ENCODE measurements at regions not wholly inside any gene's neighbourhood (a gene's known extent, or its start where the extent isn't known, plus 50 kb on each side); places are given as distances from the start of the nearest gene placed in this dataset.

DNA sequence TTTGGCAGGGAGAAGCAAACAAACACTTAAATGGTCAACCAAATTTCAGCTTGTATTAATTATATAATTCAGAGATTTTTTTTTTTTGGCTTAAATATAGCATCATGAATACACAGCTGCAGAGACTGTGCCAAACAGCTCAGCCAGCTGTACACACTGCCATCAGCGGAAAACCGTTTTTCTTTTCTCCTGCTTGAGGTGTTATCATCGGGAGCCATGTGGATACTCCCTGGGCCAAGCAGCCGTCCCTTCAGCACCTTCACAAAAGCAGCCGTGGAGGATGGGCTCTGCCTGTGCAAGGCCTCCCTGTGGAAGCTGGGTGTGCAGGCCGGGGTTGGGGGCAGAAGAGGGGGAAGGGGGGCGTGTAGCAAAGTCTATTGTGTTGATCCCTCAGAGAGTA, 85.0 kb downstream of the NUF2 start:
- no peak for DNase-seq

GRCh38 chr1:163408262-163408661, 86.5 kb downstream of the NUF2 start:
- no peak for DNase-seq

- peak; percentile 33 for DNase-seq
These were observed 88.6 kb downstream of the NUF2 start for GRCh38 chr1:163410073-163410999.

- DNase-seq, result no peak
These were observed 90.5 kb downstream of the NUF2 start for GRCh38 chr1:163412221-163412620.

DNA sequence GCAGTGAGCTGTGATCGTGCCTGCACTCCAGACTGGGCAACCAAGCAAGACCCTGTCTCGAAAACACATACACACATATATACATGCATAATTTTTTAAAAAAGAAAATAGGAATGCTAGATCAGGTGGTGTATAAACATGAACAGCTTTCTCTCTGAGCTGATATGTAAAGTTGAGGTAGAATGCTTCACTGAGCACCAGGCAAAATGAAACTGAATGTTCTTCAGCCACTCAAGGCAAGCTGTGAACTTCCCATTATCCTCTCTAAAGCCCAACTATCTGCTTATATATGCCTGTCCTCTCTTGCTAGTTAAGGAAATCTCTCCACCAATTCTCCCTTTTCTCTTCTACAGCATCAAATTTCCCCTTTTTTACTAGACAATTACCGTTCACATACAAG, 93.0 kb downstream of the NUF2 start:
- no peak for DNase-seq

- no peak for DNase-seq
These were observed 99.9 kb downstream of the NUF2 start for GRCh38 chr1:163421701-163422100.

- no peak for DNase-seq
These were observed 101.1 kb downstream of the NUF2 start for GRCh38 chr1:163422738-163423404.

DNA sequence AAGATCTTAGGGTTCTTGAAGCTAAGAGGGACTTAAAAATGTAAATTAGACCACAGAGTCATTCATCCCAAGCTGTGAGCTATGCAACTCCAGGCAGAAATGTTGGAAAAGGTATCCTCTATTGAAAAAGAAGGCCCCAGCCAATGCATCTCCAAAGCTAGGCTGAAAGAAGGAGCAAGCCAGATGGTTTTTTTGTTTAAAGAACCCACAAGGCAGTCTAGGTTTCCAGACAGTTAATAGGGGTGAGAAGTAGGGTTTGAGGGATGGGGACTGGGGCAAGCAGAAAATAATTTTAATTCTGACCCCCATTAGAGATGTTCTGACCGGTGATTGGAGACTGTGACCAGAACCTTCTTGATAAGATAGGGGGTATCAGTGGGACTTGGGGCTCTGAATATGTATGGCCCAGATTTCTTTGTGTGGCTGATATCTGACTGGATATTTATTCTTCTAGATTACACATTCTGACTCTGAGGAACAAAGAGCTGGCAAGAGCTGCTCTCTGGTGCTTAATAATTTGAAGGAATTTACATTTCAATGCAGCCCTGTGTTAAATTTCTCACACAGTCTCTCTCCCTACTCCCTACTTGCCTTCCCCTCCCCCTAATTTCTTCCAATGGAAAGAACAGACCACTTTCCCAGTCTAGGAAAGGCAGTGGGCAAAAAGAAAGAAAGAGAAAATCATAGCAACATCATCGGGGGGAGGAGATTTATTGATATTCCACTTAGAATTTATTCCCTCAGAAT, 104.9 kb downstream of the NUF2 start:
- DNase-seq, result no peak

DNA sequence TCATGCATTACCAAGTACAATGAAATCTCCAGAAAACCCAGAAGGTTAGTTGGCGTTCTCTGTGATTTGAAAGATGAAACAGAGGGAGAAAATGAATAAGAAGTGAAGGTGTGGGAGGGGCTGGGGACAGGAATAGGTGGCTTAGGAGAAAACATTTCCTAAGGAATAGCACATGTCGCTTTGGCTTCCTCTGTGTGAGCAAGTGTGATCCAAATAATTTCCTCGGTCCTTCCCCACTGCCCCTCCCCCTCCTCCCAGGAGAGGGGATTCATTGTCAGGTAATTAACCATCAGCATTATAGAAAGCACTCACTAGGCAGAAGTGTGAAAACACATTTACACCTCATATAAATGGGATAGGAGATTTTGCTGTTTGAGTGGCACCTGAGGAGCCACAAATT, 105.5 kb downstream of the NUF2 start:
- DNase-seq, result no peak

DNA sequence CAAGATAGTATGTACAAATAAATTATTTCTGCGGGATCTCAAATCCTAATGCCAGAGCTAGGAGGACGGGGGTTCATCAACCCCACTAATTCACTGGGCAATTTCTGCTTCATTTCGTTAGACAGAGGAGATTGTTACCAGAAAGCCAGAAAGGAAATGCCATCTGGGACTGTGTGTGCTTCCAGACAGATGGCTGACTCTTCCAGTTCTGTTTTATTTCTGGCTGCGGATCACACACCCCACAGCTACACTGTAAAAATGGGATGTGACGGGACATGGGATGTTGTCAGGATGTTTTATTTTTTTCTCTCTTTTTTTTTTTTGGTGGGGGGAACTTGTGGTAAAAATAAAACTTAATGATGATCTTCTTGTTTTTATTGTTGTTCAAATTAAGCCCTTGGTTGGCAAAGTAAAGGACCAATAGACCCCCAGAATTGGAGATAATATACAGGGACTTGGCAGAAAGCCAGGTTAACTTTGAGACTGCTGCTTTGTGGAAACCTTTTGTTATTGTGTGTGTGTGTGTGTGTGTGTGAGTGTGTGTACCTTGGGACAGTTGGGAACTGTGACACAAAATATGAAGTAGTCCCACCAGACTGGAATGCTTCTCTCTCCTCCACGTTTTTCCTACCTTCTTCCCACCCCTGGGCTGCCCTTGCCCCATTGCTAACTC, 114.5 kb downstream of the NUF2 start:
- no peak for DNase-seq

GRCh38 chr1:163439471-163439870, 117.7 kb downstream of the NUF2 start:
- no peak for DNase-seq

- DNase-seq, result no peak
These were observed 118.3 kb downstream of the NUF2 start for GRCh38 chr1:163440090-163440489.

DNA sequence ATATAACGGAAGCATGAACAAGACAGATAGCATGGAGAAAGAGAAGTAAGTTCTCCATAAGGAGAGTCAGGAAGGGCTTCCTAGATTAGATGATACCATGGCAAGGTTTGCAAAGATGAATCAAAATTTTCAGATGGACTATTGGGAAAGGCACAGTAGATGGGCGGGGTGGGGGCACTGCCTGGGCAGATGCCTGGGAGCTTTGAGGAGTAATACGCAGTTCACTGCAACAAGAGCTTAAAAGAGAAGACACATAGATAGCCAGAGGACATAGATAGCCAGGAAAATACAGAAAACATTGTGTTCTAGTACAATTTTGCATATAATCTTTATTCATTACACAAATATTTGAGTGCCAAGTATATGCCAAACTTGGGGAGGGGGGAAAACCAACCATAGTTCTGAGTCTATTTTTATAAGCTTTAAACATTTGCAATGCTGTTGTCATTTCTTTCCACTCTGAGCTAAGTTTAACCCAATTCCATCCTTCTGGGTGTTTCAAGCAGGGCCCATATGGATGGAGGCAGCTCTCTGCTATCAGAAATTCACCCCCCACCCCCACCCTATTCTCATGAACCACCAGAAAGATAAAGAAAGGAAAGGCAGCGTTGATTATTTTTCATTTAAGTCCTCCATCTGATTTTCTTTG, 120.6 kb downstream of the NUF2 start:
- DNase-seq, result no peak

- no peak for DNase-seq
These were observed 121.1 kb downstream of the NUF2 start for GRCh38 chr1:163442895-163443294.

GRCh38 chr1:163443863-163444262, 122.1 kb downstream of the NUF2 start:
- DNase-seq, result no peak

DNA sequence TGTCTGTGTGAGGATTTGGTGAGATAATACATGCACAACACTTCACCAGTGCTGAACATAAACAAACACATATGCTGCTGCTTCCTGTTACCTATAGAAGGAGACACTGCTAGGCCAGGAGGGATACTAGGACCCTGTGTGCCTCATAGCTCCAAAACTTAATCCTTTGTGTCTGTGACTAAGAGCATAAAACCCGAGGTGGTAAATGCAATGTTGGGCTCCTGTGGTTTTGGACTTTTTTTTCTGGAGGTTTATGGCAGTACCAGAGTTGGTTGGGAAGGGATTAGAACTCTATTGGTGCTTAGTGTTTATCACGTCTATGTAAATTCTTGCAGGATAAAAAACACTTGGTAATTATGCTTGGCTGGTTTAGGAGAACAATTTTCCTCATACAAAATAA, 122.9 kb downstream of the NUF2 start:
- no peak for DNase-seq

DNA sequence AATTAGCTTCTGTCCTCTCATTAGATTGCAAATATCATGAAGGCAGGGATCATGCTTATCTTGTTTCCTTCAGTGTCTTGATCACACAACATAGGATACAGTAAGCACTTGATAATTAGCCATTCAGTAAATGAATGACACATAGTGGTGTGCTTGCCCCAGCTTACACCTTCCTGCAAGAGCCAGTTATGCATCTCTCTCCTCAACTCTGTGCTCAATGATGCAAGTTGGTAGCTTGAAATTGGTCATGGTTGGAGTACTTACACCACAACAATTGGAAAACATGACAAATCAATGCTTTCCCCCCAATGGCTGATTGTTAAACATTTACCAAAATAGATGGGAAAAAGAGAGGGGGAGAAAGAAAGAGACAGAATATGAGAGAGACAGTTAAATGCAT, 129.2 kb downstream of the NUF2 start:
- DNase-seq, result no peak

DNA sequence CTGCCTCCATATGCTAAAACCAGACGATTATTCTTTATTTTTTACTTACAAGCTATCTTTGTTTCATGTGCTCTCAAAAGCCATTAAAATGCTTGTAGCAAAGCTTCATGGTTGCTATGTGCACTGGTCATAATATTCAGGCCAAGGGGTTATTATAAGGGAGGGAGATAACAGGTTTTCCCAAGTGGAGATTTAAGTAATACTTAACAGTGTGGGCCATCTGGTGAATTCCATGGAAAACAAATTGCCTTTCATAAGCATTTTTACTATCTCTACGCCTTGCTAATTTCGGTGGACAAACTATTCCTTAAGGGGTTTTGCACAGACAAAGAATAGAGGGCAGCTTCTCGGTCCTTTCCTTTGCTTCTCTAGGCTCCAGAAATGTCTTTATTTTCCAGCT, 137.8 kb downstream of the NUF2 start:
- DNase-seq, result no peak

- no peak for DNase-seq
These were observed 145.5 kb downstream of the NUF2 start for GRCh38 chr1:163467289-163467688.

DNA sequence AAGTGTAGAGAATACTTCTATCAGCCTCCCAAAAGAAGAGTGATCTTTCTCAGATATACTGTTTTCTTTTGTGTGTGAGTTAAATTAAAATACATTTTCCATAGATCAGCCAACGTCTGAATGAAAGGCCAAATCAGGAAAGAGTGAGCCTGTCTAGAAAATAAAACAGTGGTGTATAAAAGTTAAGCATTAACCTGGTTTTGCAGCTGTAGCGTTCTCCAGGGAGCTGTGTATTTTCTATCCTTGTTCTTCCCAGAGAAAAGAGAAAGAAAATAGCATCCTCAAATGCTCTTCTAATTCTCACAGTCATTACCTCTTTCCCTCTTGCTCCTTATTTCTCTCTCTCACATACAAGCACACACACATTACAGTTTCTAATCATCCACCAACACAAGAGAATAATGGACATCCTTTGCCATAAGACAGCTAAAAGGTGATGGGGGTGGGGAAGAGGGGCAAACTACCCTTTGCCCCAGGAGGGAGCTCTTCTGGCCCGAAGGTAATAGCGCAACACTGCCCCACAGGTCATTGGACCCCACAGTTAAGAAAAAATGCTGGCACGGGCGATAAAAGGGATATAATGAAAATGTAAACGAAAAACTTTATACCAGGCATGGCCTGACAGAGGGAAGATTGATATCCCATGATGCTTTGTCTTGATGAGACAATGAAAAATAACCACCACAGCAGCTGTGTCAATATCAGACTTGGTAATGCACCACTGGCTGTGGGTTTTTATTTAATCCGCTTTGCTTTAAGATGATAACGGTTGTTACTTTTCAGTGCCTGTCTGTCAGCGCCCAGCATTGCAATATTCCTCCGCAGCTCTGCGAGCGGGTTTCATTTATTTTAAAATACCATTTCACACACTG, 150.3 kb downstream of the NUF2 start:
- no peak for DNase-seq

DNA sequence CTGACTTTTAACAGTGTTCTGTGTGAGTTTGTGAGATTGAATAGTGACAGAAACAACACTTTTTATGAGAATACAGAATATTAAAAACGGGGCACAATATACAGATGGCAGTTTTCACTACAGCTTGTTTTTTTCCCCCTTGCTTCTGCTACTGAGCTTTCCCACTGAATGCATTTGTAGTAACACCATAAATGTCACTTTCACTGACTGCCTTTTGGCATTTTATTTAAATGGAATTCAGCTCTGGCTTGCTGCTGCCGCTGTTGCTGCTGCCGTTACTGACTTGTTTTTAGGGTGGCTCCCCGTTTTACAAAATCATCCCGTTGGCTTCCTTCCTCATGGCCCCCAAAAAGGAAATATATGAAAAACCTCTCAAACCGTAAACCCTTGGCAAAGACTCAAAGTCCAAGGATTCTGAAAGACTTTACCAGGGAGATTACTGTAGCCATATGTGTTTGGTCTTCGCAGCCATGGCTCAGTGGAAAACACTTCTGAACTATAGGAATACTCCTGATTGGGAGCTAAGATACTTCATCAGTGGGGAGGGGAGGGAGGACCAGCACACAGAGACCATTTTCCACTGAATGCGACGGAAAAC, 151.0 kb downstream of the NUF2 start:
- DNase-seq, result no peak
